NCI-H748 (cell line): ENCODE measurements at regions not wholly inside any gene's neighbourhood (a gene's known extent, or its start where the extent isn't known, plus 50 kb on each side); places are given as distances from the start of the nearest gene placed in this dataset.

Experiments used
- DNase-seq: peaks from one replicate; lab custom pipeline; 2025; ENCODE audit not compliant: unreplicated experiment; lab: John Stamatoyannopoulos, UW

GRCh38 chr1:113255720-113256347, 134.5 kb upstream of the MAGI3 start:
- DNase-seq, result no peak

GRCh38 chr1:113256348-113256729, 134.0 kb upstream of the MAGI3 start:
- no peak for DNase-seq

GRCh38 chr1:113259988-113260387, 130.3 kb upstream of the MAGI3 start:
- no peak for DNase-seq

GRCh38 chr1:113265196-113265595, 125.1 kb upstream of the MAGI3 start:
- no peak for DNase-seq

GRCh38 chr1:113266788-113267187, 123.5 kb upstream of the MAGI3 start:
- DNase-seq, result no peak

GRCh38 chr1:113269168-113269963, 120.9 kb upstream of the MAGI3 start:
- DNase-seq, result no peak

GRCh38 chr1:113271039-113271438, 119.3 kb upstream of the MAGI3 start:
- DNase-seq, result no peak

GRCh38 chr1:113275083-113275482, 115.2 kb upstream of the MAGI3 start:
- DNase-seq, result no peak

- no peak for DNase-seq
Observed at GRCh38 chr1:113275691-113276090, 114.6 kb upstream of the MAGI3 start.

GRCh38 chr1:113276507-113276906, 113.8 kb upstream of the MAGI3 start:
- no peak for DNase-seq

GRCh38 chr1:113278371-113278770, 111.9 kb upstream of the MAGI3 start:
- no peak for DNase-seq

- no peak for DNase-seq
Observed at GRCh38 chr1:113278777-113279176, 111.5 kb upstream of the MAGI3 start.

- no peak for DNase-seq
Observed at GRCh38 chr1:113279776-113280391, 110.4 kb upstream of the MAGI3 start.

GRCh38 chr1:113280581-113280980, 109.7 kb upstream of the MAGI3 start:
- no peak for DNase-seq

- DNase-seq, result no peak
Observed at GRCh38 chr1:113281550-113281949, 108.8 kb upstream of the MAGI3 start.

- no peak for DNase-seq
Observed at GRCh38 chr1:113282008-113282892, 108.1 kb upstream of the MAGI3 start.

GRCh38 chr1:113282893-113283285, 107.4 kb upstream of the MAGI3 start:
- DNase-seq, result no peak

- no peak for DNase-seq
Observed at GRCh38 chr1:113283914-113284313, 106.4 kb upstream of the MAGI3 start.

- DNase-seq, result no peak
Observed at GRCh38 chr1:113286156-113286555, 104.2 kb upstream of the MAGI3 start.

- no peak for DNase-seq
Observed at GRCh38 chr1:113291777-113292602, 98.3 kb upstream of the MAGI3 start.
